ENCODE measurements at regions not wholly inside any gene's neighbourhood (a gene's known extent, or its start where the extent isn't known, plus 50 kb on each side); places are given as distances from the start of the nearest gene placed in this dataset.
"Not testable (repeated sequence)": the region's sequence is repeated elsewhere in the genome, so short reads cannot be mapped to it uniquely, and the experiment has no call there.

- no peak for DNase-seq
Measured at GRCh38 chr6:71733970-71734899, 152.1 kb upstream of the RIMS1 start.

GRCh38 chr6:71737953-71738352 lies 148.4 kb upstream of the RIMS1 start:
- DNase-seq, result no peak

GRCh38 chr6:71745525-71745924 lies 140.8 kb upstream of the RIMS1 start:
- DNase-seq, result no peak

- no peak for DNase-seq
Measured at GRCh38 chr6:71766146-71766760, 120.1 kb upstream of the RIMS1 start.

- DNase-seq, result no peak
Measured at GRCh38 chr6:71766796-71767195, 119.6 kb upstream of the RIMS1 start.

GRCh38 chr6:71768356-71768755 lies 118.0 kb upstream of the RIMS1 start:
- no peak for DNase-seq

GRCh38 chr6:71808865-71809264 lies 77.5 kb upstream of the RIMS1 start:
- DNase-seq, result no peak

GRCh38 chr6:71810880-71811279 lies 75.5 kb upstream of the RIMS1 start:
- DNase-seq, result no peak

- no peak for DNase-seq
Measured at GRCh38 chr6:71822625-71823024, 63.7 kb upstream of the RIMS1 start.

GRCh38 chr6:71832110-71832764 lies 54.1 kb upstream of the RIMS1 start:
- not testable (repeated sequence) for DNase-seq
